IPS-20b (cell line): ENCODE measurements at regions not wholly inside any gene's neighbourhood (a gene's known extent, or its start where the extent isn't known, plus 50 kb on each side); places are given as distances from the start of the nearest gene placed in this dataset.
"Not testable (repeated sequence)": the region's sequence is repeated elsewhere in the genome, so short reads cannot be mapped to it uniquely, and the experiment has no call there.

ENCODE experiments used
- H3K27ac ChIP-seq: one replicate; pipeline ENCODE4 v1.5.1; 2013; ENCODE audit warnings: low read length
- H3K27me3 ChIP-seq: 2 replicates; pipeline ENCODE4 v1.6.1; 2013; ENCODE audit warnings: mild to moderate bottlenecking, low read length, inconsistent platforms; ENCODE audit not compliant: insufficient read depth
- H3K36me3 ChIP-seq: 2 replicates; pipeline ENCODE4 v1.6.1; 2013; ENCODE audit warnings: low read depth, mild to moderate bottlenecking, inconsistent platforms, low read length, moderate library complexity; ENCODE audit not compliant: insufficient read depth
- H3K4me1 ChIP-seq: 2 replicates; pipeline ENCODE4 v1.6.1; 2013; ENCODE audit warnings: mild to moderate bottlenecking, control low read depth, inconsistent platforms, low read length, moderate library complexity; ENCODE audit not compliant: insufficient read depth
- H3K4me3 ChIP-seq: 2 replicates; pipeline ENCODE4 v1.5.1; 2013; ENCODE audit warnings: mild to moderate bottlenecking, low read length, inconsistent platforms
- H3K9ac ChIP-seq: 2 replicates; pipeline ENCODE4 v1.6.1; 2013; ENCODE audit warnings: low read depth, mild to moderate bottlenecking, inconsistent platforms, low read length, moderate library complexity
- H3K9me3 ChIP-seq: 2 replicates; pipeline ENCODE4 v1.6.1; 2013; ENCODE audit warnings: mild to moderate bottlenecking, low read depth, low read length, inconsistent platforms; ENCODE audit not compliant: insufficient read depth

DNA sequence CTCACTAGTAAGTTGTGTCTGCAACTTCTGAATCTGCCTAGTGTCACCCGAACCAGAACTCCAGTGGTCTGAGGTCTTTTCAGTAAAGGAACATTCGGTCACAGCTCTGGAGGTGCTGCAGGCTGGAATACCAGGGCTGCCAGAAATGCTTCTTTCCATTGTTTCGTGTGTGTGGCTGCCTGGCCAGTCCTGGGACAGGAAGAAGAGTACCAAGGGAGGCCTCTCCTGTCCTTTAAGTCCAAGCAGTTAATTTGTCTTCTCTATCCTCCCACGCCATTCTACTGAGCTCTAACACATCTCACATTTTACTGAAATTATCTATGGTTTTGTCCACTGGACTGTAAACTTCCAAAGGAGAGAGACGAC, 196.0 kb downstream of the LNPK start:
- Histone ChIP-seq H3K27ac (no peak overlapping the region), H3K9ac (no peak overlapping the region), H3K9me3 (no peaks in the 10 kb centered on the region)

GRCh38 chr2:175805442-175806124, 196.5 kb downstream of the LNPK start:
- Histone ChIP-seq H3K9ac (no peak overlapping the region), H3K9me3 (no peaks in the 10 kb centered on the region), H3K4me1 (no peaks in the 10 kb centered on the region)

More for the DNA sequence above, 196.0 kb downstream of the LNPK start:
- Histone ChIP-seq H3K36me3 (no peaks in the 10 kb centered on the region), H3K4me3 (no peak overlapping the region), H3K27me3 (no peaks in the 10 kb centered on the region), H3K4me1 (no peaks in the 10 kb centered on the region)

DNA sequence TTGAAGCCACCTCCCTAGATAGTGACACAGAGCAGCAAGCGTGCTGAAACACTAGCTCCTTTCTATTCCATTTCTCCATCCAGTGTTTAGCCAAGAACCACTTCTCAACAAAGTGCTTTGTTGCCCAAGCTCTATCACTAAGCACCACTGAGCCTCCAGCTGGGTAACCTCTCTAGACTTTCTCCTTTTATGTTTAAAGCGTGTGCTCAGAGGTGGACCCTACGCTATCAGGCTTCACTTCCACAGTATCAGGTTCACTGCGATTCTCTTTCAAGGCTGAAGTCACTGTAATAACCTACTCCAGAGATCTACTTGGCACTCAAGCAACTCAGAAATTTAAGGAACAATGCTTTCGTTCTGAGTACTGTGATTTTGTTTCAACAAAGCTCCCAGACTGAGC, 197.9 kb downstream of the LNPK start:
- H3K9me3 ChIP-seq, result no peaks in the 10 kb centered on the region
- H3K4me1 ChIP-seq, result no peaks in the 10 kb centered on the region
- H3K36me3 ChIP-seq, result no peaks in the 10 kb centered on the region
- no peak overlapping the region for H3K9ac ChIP-seq
- no peaks in the 10 kb centered on the region for H3K27me3 ChIP-seq
- no peak overlapping the region for H3K4me3 ChIP-seq
- no peak overlapping the region for H3K27ac ChIP-seq

More at GRCh38 chr2:175805442-175806124, 196.5 kb downstream of the LNPK start:
- Histone ChIP-seq H3K36me3 (no peaks in the 10 kb centered on the region), H3K4me3 (no peak overlapping the region), H3K27me3 (no peaks in the 10 kb centered on the region), H3K27ac (no peak overlapping the region)

GRCh38 chr2:175796422-175796821, 205.6 kb downstream of the LNPK start:
- not testable (repeated sequence) for H3K4me1 ChIP-seq, H3K27me3 ChIP-seq, H3K9ac ChIP-seq, H3K4me3 ChIP-seq, H3K27ac ChIP-seq, H3K36me3 ChIP-seq
- H3K9me3 ChIP-seq, result peaks cover 13% of the 10 kb centered on the region

GRCh38 chr2:175793648-175794047, 208.4 kb downstream of the LNPK start:
- Histone ChIP-seq H3K36me3 (no peaks in the 10 kb centered on the region), H3K4me1 (no peaks in the 10 kb centered on the region), H3K9me3 (peaks cover 13% of the 10 kb centered on the region), H3K27me3 (no peaks in the 10 kb centered on the region), H3K4me3 (no peak overlapping the region), H3K27ac (no peak overlapping the region), H3K9ac (no peak overlapping the region)

DNA sequence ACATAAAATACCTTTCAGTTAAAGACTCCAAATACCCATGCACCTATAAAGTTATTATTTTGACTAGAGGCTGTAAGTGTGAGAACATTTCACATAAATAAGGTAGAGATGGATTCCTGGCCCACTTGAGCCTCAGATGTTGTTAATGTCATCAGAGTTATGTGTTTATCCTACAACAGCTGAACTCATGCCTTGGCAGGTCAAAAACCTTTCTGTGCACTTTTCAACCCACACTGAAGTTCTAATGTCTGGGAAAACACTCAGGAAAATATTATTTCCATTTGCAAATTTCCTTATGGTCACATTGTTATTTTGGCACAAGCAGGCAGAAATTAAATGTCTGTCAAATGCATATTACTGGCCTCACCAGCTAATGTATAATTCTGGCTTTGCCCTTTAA, 209.2 kb downstream of the LNPK start:
- Histone ChIP-seq H3K36me3 (no peaks in the 10 kb centered on the region), H3K4me1 (no peaks in the 10 kb centered on the region), H3K27ac (no peak overlapping the region), H3K9me3 (peaks cover 13% of the 10 kb centered on the region), H3K4me3 (no peak overlapping the region), H3K27me3 (no peaks in the 10 kb centered on the region), H3K9ac (no peak overlapping the region)

- H3K9ac ChIP-seq, result no peak overlapping the region
- H3K27me3 ChIP-seq, result no peaks in the 10 kb centered on the region
- no peaks in the 10 kb centered on the region for H3K36me3 ChIP-seq
- H3K4me1 ChIP-seq, result no peaks in the 10 kb centered on the region
- H3K9me3 ChIP-seq, result peaks cover 13% of the 10 kb centered on the region
- no peak overlapping the region for H3K27ac ChIP-seq
- H3K4me3 ChIP-seq, result no peak overlapping the region
Observed at GRCh38 chr2:175792199-175792598, 209.9 kb downstream of the LNPK start.

DNA sequence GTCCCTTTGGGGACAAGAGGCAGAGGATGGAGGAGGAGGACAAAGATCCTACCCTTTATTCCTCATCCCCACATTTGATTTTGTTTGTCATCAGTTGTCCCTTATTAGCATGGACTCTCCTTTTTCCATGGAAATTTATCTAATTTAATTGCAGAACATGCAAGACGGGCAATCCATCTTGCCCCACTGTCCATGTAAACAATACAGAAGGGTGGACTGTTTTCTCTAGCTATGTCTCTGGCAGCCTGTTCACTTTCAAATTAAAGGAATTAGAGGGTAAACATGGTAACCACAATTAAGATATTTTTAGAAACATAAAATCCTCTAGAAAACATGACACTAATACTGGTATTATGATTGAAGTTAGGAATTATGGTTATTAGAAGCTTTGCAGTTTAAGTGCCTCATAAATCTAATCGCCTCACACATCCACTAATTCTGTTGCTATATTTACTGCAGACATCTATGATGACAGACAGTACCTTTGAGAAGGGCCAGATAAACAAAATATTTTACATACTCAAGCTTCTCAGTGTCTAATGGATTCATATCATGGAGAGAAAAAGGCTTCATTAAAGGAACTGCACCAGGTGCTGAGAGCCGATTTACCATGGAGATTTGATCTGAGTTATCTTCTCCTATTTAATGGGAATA, 215.5 kb downstream of the LNPK start:
- Histone ChIP-seq H3K27me3 (no peaks in the 10 kb centered on the region), H3K27ac (no peak overlapping the region), H3K4me1 (no peaks in the 10 kb centered on the region), H3K9ac (no peak overlapping the region), H3K9me3 (no peaks in the 10 kb centered on the region), H3K36me3 (no peaks in the 10 kb centered on the region), H3K4me3 (no peak overlapping the region)

GRCh38 chr2:175777337-175777736, 224.7 kb downstream of the LNPK start:
- H3K27me3 ChIP-seq, H3K4me3 ChIP-seq, H3K9me3 ChIP-seq, H3K36me3 ChIP-seq, H3K27ac ChIP-seq, H3K9ac ChIP-seq, H3K4me1 ChIP-seq: not testable (repeated sequence)

- no peaks in the 10 kb centered on the region for H3K27me3 ChIP-seq
- H3K9ac ChIP-seq, result no peak overlapping the region
- no peaks in the 10 kb centered on the region for H3K36me3 ChIP-seq
- H3K27ac ChIP-seq, result no peak overlapping the region
- H3K4me3 ChIP-seq, result no peak overlapping the region
- no peaks in the 10 kb centered on the region; the same call in 1 of the 2 replicates for H3K9me3 ChIP-seq
- H3K4me1 ChIP-seq, result no peaks in the 10 kb centered on the region; the same call in 1 of the 2 replicates
Observed at GRCh38 chr2:175769200-175769599, 232.9 kb downstream of the LNPK start.

- Histone ChIP-seq H3K4me3 (no peak overlapping the region), H3K4me1 (no peaks in the 10 kb centered on the region; the same call in 1 of the 2 replicates), H3K9me3 (no peaks in the 10 kb centered on the region; the same call in 1 of the 2 replicates), H3K27me3 (no peaks in the 10 kb centered on the region), H3K9ac (no peak overlapping the region), H3K27ac (no peak overlapping the region), H3K36me3 (no peaks in the 10 kb centered on the region)
Observed at GRCh38 chr2:175766880-175767279, 235.2 kb downstream of the LNPK start.

DNA sequence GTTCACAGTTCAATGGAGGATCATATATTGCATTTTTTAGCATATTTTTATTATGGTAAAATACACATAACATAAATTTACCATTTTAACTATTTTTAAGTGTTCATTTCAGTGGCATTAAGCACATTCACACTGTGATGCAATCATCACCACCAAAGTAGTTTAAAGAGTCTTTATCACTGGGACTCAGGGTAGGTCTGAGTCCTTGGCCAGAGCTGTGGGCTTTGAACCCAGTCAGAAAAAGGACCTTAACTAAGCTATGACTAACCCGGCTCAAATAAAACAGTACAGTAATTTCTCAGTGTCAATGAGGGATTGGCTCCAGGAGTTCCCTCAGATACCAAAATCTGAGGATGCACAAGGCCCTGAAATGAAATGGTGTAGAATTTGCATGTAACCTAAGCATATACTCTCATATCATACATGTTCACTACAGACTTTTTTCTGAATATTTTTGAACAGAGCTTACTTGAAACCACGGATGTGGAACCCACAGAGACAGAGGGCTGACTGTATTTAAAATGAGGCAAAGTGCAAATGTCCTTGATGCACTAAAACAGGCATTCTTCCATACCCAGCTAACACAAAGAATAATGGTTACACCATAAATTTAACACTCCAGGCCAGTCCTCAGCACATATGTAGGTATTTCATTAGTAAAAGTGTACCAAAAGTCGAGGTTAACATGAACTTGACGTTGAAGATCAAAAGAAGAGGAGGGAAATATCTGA, 246.2 kb downstream of the LNPK start:
- Histone ChIP-seq H3K27me3 (no peaks in the 10 kb centered on the region), H3K36me3 (no peaks in the 10 kb centered on the region), H3K9ac (no peak overlapping the region), H3K4me3 (no peak overlapping the region), H3K9me3 (no peaks in the 10 kb centered on the region), H3K27ac (no peak overlapping the region), H3K4me1 (peaks cover 6% of the 10 kb centered on the region; the same call in 1 of the 2 replicates)
